CMK (cell line): ENCODE measurements at regions not wholly inside any gene's neighbourhood (a gene's known extent, or its start where the extent isn't known, plus 50 kb on each side); places are given as distances from the start of the nearest gene placed in this dataset.

ENCODE experiments used
- DNase-seq: peaks from one replicate; pipeline ENCODE4 v3.0.0-alpha.2; 2010; ENCODE audit warnings: low read depth

GRCh38 chr10:110355141-110355831, 50.6 kb upstream of the SMNDC1 start:
- DNase-seq: no peak

DNA sequence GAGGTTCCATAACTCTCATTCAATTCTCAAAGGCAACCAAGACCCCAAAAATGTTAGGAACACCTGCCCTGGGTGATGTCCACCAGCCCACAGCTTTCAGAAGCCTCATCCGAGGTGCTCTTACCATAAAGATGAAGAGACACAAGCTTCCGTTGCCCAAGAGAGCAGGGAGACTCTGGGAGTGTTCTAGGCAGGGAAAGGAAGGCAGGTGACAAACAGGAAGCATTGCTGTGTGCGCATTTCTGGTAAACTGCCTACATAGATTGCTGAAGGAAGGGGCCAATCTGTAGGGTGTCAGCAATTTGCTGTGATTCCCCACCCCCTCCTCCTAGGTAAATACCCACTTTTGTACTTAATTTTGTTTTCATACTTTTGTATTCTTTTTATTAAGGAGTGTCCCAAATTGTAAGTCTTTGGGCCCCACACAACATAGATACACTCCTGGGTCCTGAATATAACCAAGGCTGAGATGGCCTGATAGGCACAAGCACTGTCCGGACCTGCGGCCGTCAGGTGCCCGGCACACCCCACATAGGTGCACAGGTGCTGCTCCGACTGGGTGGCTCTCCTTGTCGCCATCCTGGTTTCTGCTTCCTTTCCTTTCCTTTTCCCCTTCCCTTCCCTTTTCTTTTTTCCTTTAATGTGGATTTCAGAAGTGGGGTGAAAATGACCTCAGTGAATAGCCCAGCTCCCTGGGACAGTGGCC, 51.4 kb upstream of the SMNDC1 start:
- no peak for DNase-seq

- no peak for DNase-seq
Measured at GRCh38 chr10:110356628-110357245, 52.0 kb upstream of the SMNDC1 start.

DNA sequence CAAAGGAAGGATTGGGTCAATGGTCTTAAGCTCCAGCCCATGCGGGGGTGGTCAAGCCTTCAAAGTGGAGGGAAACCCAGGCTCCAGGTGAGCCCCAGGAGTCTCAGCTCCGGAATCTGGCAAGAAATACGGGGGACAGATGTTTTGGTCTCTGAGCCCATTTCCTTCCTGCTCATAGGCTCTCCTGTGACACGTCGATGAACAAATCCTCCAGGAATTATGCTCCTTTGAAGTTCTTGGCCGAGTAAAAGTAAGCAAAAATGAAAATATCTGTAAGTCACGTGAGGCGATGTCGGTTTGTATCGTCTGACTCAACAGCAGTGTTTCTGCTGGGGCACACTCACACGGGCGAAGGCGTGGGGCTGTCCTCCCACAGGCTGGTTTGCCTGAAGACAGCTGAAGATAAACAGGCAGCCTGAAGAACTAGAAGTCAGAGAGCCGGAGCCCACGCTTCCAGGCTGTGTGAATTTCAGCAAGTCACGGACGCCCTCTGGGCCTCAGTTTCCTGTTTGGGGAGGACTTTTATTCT, 52.6 kb upstream of the SMNDC1 start:
- DNase-seq: no peak

GRCh38 chr10:110357871-110358270, 53.2 kb upstream of the SMNDC1 start:
- no peak for DNase-seq

- no peak for DNase-seq
Measured at GRCh38 chr10:110358278-110358677, 53.6 kb upstream of the SMNDC1 start.

DNA sequence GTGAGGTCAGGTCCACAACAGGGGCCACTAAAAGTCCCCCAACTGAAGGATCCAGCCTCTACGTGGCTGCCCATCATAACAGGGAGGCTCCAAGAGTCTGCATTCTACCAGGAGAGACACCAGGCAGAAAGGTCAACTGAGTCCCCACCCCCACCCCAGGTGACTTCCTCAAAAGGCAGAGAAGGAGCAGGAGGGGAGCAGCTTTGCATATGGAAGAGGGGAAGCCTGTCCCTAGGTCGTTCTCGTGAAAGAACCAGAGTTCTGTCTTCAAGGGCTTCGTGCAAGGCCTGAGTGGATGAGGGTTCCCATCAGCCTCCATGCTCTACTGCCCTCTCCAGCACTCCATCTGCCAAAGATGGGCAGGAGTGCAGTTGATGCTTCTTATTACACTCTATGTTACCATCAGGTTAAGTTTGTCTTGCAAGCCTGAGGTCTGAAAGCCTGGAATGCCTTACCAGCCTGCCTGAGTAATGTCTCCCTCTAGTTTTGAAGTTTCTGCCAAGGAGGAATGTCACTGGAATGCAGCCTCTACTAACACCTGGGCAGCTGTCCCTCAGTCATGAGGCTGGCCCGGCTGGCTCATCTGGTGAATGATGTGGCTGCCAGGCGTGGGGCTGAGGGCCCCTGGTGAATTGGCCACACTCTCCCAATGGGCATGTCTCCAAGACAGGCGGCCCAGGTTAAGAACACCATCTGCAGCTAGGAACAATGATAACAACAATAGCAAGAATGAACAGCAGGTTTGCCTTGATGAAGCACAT, 54.3 kb upstream of the SMNDC1 start:
- no peak for DNase-seq

DNA sequence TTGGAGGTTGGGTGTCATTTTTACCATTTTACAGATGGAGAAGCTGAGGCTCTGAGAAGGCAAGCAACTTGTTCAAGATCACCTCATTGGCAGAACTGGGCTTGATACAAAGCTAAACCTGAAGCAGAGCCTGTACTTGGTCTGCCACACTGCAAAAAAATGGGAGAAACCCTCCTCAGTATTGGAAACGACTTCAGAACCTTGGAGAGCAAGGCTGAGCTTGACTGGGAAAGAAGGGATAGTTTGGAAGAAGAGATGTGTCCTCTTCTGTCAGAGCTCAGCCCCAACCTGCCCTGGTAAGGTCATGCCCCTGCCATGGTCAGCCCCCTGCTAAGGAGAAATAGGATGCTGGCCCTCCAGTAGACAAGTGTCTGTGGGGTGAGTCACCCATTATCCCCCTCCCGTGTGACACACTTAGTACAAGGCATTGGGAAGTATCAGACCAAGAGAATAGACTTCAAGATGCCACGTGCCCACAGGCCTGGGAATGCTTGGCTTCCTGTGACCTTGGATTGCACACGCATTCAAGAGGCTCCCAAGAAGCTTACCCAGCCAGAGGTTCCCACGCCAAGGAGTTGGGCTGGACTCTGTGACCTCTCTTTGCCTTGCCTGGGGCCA, 56.2 kb upstream of the SMNDC1 start:
- no peak for DNase-seq

DNA sequence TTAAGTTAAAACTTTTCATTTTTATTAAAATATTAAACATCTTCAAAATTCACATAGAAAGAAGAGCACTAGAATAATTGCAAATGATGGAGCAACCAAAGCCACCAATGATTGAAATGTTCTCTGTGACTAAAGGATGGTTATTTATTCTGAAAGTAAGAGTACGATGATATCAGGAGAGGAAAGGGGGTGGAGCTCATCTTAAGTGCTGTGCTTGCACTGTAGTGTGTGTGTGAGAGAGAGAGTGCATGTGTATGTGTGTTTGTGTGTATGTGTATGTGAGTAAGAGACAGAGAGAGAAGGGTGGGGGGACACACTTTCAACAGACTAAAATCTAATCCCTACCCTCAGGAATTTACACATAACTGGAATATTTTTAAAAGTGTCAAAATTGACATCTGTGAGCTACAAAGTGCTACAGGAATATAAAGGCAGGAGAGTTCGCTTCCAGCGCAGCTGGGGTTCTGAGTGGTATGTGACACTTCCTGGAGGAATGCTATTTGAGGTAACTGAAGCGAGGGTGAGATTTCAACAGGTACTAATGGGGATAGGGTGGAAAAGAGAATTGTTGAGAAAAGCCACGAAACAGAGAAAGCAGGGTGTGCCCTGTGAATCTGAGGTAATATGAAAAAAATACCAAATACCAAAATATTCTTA, 57.2 kb upstream of the SMNDC1 start:
- DNase-seq: no peak

DNA sequence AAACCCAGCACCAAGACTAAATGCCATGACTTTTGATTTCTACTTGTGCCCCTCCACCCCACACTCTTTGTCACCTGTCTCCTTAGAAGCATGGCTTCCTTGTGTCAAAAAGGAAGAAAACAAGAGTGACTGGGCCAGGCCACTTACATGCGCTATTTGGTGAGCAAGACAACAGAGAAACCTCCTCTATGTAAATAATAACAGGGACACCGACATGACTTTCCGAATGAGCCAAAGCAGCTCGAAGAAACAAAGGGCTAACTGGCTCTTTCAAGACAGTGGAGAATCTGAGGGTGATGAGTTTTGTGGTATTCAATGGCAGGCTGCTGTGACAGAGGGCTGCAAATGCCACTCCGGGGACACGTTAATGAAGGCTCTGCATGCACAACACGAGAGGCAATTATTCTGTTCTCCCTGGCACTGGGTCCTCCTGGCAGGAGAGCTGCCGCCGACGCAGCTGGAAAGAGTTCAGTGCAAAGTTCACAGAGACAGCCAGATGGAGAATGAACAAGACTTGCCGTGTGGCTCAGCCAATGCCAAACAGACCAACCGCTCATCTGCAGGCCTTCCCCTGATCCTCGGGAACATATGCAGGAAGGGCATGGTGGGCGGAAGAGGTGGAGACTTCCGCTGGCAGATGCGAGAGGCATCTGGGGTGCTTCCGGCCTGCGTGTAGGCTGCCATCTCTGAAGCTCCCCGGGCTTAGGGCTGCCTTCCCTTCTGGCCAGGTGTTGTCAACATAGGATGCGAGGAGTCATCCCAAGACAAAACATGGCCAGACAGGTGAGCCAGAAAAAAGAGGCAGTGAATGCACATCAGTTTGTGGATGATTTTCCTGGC, 59.1 kb upstream of the SMNDC1 start:
- no peak for DNase-seq

DNA sequence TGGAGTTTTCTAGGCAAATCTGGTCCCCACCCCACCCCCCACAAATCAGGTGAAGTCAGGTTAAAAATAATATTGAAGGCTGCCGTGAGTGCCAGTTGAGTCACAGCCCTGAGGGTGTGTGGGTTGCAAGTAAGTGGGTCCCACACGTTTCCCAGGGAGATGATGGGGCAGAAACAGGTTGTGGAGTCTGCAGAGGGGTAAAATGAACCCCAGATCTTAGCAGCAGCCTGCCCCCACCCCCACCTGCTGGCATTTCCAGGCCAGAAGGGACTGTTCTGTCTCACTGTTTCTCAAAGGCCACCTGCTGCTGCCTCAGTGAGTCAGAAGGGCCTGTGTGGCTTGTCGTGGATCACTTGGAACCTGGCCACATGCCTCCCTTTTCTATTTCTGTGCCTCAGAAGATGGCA, 59.8 kb upstream of the SMNDC1 start:
- DNase-seq: no peak

- DNase-seq: no peak
Measured at GRCh38 chr10:110365356-110366143, 60.8 kb upstream of the SMNDC1 start.

GRCh38 chr10:110366635-110367034, 61.9 kb upstream of the SMNDC1 start:
- DNase-seq: no peak

DNA sequence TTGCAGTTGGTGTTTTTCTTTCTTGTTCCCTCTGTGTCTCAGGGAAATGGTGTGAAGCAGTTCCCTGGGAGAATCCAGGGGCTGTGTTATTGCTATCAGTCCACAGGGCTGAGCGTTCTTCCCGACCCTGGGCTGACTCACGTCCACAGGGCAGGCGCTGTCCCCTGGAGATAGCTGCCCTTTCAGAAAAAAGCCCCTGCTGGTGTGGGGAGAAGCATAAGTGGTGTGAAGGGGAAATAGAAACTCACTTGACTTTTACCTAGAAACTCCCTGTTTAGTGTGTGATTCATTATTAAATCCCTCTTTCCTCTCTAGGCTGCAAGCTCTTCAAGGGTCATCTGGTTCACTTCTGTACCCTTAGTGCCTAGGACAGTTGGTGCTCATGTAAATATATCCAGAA, 63.3 kb upstream of the SMNDC1 start:
- no peak for DNase-seq

DNA sequence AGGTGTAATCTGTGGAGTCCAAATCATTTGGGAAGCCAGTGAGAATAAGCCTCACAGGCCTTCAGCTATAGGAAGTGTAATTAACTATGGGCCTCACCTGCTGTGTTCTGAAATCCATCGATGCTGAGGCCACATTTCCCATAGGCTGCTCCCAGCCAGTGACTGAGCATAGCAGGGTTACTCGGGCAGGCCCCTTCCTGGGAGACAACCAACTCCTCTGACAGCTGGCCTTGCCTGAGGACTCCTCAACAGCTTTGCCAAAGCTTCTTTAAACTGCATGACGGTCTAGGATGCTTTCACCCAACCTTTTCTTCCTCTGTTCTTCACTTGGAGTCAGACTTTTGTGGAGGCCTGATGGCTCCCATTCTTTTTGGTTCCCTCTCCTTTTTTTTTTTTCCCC, 63.8 kb upstream of the SMNDC1 start:
- no peak for DNase-seq

- no peak for DNase-seq
Measured at GRCh38 chr10:110370006-110370405, 65.3 kb upstream of the SMNDC1 start.

- DNase-seq: no peak
Measured at GRCh38 chr10:110372656-110373055, 67.9 kb upstream of the SMNDC1 start.

- no peak for DNase-seq
Measured at GRCh38 chr10:110373059-110373458, 68.3 kb upstream of the SMNDC1 start.

GRCh38 chr10:110373857-110374654, 69.3 kb upstream of the SMNDC1 start:
- no peak for DNase-seq
